ENCODE measurements at regions not wholly inside any gene's neighbourhood (a gene's known extent, or its start where the extent isn't known, plus 50 kb on each side); places are given as distances from the start of the nearest gene placed in this dataset.
"Not testable (repeated sequence)": the region's sequence is repeated elsewhere in the genome, so short reads cannot be mapped to it uniquely, and the experiment has no call there.

DNA sequence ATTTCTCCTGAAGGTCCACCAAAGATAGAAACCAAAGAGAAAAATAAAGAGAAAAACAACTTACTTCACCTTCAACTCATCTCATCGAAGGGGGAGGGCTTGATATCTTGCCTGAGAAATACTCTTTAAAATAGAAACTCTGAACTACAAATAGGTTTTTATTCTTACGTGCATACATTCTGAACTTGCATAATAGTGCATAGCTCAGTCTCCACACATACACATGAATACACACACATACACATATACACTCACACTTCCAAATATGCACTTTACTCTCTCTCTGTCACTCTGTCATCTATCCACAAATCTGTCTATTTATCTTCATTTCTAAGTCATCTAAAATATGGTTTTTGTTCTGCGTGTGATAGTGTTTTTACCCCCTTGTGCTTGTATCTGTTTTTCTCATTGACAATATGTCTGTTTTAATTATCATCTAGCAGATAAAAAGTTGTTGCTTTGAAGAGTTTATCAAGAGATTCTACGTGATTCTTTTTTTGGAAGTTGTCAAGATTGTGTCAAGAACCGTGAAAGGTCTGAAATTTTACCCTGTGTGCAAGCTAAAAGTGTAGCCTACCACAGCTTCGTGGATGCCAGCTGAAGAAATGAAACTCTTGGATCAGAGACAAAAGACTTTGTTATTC is 468.8 kb downstream of the EPM2A start:
- DNase-seq: no peak

DNA sequence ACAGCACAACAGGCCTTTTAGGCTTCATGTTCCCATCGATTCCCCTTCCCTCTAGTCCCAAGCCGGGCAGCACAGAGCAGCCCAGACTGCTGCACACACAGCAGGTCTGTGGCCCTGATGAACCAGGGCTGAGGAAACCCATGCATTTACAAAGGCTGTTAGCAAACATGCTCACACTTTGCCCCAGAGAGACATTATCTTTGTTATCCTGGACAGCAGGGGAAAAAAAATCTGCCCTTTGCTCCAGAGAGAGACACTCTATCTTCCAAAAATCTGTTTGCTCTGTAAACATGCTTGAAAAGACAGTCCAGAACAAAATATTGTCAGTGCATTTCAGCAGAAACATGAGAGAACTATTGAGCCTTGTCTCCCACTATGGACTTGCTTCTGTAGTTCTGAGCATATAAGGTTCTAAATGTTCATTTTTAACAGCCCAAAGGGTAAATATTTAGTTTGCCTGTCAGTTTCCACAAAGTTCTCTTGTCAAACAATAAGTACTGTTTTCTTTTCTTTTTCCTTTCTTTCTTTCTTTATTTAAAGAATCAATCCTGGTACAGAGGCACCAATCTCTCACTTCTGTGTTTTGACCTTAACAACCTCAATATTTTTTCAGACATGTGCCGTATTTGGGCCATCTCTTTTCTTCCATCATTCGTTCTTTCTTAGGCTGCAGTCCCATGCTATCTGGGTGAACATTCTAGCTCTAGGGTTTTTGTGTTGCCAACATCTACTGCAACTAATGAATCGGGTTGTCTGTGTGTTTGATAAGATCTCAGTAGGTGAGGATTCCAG is 468.0 kb downstream of the EPM2A start:
- no peak for DNase-seq

DNA sequence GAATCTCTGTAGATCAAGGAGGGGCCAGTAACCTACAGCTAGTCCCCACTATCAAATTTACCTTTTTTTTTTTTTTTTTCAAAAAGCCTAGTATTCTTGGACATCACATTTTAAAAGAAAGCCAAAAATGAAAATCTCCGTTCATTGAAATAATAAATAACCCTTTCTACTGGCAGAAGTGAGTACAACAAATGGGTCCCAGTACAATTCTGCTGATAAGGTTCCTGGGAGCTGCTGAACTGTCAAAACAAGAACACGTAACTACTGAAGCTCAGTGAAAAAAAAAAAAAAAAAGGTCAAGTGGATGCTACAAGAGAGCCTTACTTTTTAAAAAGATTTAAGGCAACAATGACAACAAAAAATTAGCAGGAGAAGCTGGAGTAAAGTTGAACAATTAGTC is 464.9 kb downstream of the EPM2A start:
- no peak for DNase-seq

DNA sequence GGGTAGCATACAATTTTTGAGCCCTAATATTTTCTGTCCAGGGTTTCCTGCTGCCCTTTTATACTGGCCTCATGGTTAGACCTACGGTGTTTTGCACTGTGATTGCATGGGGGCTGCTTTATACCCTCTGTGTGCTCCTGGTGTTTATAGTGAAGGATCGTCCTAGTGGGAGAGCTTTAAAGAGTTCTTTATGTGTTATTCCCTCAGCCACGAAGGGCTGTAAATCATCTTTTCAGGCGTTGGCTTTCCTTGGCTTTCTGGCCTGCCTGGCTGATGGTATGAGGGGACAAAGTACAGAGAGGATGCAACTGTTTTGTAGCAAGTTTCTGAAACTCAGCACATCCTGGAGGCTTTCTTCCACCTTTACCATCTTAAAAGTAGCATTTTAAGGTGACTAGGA is 464.3 kb downstream of the EPM2A start:
- DNase-seq: no peak

DNA sequence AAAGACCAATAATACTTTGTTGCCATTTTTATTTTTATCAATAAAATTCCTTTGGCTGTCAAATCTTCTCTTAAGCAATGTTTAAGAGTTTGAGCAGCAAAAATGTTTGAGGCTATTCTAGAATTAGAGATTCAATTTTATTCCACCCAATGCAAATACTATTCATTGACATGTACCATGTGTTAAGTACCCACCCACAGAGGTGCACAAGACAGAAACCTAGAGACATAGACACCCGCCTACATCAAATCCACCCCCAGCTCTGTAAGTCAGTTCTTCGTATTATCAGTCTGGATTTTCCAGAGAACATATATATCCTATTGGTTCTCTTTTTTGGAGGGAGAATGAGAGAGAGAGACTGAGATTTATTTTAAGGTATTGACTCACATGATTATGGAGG is 463.7 kb downstream of the EPM2A start:
- DNase-seq: no peak

DNA sequence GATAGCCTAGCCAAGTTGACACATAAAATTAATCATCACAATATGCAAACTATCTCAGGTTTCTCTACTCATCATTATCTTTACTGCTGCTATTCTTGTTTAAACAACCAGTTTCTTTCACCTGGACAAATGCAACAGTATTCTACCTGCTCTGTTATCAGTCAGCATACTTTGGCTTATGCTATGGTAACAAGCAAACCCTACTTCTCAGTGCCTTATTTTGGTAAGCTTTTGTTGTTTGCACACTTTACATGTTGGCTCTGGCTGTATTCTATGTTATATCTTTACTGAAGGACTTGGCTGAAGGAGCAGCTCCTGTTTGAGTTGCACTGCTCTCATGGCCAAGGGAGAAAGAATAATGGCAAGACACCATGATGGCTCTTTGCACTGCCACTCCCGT is 463.1 kb downstream of the EPM2A start:
- DNase-seq: no peak

DNA sequence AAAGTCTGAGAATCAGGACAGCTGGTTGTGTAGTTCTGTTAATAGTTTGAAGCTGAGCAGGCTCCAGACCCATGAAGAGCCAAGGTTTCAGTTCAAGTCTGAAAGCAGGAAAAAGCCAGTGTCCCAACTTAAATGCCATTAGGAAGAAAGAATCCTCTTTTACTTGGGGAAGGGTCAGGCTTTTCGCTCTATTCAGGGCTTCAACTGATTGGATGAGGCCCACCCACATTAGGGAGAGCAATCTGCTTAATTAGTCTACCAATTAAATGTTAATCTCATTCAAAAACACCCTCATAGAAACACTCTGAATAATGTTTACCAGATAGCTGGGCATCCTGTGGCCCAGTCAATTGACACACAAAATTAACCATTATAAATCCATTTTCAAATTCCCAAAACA is 462.2 kb downstream of the EPM2A start:
- no peak for DNase-seq

DNA sequence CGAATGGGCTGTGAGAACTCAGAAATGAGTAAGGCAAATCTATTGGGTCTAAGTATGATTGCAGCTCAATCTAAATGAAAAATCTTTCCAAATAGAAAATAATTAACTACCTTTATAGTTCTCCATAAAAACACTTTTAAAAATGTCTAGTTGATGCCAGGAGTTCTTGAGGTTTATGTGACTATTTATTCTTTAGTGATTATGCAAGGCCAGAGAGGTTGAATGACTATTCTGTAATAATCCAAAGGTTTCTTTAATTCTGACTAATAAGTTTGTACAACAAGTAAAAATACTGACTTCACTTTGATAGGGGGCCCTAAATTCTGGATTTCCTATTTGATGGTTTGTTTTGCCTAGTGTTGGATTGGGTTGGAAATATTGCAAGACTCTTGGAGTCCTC is 461.2 kb downstream of the EPM2A start:
- no peak for DNase-seq

DNA sequence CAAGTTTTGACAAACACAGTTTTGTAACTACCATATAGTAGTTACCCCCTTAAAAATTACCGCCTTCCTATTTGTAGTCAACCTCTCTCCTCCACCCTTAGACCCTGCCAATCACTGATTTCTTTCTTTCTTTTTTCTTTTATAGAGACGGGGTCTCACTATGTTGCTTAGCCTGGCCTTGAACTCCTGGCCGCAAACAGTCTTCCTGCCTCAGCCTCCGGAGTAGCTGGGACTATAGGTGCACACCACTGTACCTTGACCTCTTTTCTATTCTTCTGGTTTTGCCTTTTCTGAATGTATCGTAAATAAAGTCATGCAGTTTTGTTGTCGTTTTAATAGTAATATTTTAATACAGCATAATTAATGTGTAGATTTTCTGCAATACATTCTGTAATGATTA is 460.3 kb downstream of the EPM2A start:
- no peak for DNase-seq

DNA sequence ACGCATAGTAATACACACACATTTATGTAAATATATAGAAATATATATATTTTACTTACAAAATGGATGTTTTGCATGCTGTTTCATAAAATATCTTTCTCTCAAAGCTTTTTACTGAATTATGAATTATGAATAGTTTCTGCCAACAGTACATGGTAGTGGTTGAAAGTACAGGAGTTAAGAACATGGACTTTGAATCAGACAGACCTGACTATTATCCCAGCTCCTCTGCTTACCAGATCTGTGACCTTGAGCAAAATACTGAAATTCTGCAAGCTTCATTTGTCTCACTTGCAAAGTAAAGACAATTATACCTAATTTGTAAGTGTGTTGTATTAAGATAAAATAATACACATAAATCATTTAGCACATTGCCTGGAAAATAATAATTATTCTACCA is 459.5 kb downstream of the EPM2A start:
- DNase-seq: no peak

DNA sequence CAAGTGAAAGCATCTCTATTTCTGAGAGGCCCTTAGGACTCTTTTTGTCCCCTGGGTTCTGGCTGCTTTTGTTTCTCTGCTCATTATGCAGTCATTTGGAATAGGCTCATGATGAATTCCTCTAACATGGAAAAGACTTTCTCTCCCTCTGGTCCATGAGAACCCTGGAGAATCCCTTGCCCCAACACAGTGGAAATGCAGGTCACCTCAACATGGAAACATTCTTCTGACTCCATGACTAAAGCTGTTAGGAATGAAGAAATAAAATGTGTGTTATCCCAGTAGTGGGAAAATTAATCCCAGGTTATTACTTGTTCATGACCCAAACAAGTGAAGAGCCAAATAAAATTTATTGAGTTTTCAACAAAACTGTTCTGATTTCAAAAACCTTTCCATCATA is 458.6 kb downstream of the EPM2A start:
- DNase-seq: no peak

DNA sequence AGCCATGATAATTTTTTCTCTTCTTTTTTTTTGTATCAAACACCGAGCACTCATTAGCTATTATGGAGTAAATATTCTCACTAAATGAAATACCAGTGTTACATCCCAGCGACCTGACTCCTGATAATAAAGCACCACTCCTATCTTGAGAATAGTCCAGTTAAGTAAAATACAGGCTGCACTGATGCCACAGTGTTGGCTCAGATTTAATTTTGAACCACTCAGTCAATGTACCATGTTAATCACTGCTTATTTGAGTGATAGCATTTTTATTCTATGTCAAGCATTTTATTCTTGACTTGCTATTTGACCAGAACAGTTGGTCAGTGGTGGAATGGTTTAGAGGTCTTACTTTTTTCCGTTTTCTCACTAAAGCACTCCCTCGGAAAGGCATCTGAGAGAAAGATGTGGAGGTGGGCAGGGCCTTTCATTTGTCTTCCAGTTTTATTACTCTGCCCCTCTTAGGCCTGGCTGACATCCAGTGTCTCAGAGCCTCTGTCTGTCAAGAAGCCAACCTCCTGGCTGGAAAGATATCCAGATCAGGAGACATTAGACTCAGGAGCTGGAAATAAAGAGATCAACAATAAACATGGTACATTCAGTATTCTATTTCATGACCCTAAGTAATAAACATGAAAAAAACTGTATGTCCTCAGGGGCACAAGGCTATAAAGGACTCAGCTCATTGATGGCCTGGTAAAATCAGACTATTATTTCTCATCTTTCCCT is 457.8 kb downstream of the EPM2A start:
- DNase-seq: no peak

DNA sequence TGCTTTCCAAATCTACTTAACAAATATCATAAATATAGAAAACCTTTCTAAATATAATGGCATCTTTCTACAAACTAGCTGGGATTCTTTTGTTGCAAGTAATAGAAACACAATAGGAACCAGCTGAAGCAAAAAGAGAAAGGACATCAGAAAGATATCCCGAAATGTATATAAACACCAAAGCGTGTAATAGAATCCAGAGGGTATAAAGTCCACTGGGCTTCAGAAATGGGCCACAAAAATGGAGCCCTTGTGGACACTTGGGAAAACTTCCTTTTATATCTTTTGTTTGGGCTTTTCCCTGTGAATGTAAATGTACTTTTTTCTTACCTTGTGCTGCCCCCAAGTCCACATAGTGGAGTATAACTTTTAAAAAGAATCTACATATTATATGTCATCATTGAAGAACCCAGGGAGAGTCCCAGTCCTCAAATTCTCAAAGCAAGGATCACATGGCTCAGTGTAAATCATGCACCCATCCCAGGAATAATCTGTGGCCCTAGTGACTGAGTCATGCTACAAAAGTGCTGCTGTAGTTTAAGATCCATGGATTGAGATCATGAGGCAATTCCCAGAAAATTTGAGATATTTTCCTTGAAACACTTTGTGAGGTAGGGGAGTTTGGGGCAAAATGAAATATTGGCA is 457.0 kb downstream of the EPM2A start:
- no peak for DNase-seq

DNA sequence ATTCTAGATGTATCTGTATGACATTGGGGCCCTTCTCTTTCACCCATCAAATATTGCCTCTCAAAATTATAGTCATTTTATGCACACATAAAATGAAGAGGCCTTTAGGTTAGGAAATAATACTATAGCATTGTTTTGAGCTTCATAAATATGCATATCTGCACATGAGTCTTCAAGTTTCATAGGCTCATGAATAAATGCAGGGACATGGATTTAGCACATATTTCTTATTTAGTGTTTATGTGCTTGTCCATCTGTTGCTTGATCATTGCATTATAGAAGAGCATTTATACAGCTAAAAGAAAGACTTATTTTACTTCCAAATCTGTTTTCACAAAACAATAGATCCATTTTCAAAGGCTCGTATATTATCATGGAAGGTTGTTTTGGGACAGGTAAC is 455.8 kb downstream of the EPM2A start:
- DNase-seq: no peak

DNA sequence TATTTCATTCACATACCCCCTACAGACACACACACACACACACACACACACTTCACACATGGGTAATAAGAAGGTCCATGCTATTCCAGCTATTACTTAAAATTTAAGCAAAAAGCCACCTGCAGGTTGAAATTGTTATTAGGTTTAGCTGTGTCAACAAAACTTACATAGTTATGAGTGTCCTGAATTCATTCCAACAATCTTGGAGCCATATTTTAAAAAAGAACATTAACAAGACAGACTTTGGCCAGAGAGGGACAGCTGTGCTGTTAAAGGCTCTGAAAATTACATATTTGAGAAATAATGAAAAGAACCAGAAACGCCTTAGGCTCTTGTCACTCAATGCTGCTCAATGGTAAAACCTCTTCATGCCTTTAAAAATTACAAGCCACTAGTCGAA is 455.3 kb downstream of the EPM2A start:
- DNase-seq: no peak

DNA sequence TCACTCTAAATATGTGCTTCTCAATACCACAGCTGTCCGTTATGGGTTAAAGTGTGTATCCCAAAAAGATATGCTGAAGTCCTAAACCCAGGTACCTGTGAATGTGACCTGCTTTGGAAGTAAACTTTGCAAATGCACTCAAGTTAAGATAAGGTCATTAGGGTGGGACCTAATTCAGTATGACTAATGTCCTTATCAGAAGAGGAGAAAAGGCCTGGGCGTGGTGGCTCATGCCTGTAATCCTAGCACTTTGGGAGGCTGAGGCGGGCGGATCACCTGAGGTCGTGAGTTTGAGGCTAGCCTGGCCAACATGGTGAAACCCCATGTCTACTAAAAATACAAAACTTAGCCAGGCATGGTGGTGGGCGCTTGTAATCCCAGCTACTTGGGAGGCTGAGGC is 452.1 kb downstream of the EPM2A start:
- not testable (repeated sequence) for DNase-seq

DNA sequence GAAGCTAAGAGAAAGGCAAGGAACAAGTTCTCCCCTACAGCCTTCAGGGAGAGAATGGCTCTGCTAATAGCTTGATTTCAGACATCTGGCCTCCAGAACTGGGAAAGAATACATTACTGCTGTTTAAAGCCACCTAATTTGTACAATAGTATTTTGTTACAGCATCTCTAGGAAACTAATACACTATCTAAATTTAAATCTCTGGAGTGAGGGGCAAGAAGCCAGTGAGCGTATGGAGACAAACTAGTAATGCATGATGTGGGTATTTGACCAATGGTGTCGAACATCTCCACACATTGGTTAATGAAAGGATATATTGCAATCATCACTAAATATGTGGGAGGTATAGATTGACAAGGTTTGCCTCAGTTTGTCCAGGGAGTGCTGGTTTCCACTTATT is 451.5 kb downstream of the EPM2A start:
- DNase-seq: no peak

DNA sequence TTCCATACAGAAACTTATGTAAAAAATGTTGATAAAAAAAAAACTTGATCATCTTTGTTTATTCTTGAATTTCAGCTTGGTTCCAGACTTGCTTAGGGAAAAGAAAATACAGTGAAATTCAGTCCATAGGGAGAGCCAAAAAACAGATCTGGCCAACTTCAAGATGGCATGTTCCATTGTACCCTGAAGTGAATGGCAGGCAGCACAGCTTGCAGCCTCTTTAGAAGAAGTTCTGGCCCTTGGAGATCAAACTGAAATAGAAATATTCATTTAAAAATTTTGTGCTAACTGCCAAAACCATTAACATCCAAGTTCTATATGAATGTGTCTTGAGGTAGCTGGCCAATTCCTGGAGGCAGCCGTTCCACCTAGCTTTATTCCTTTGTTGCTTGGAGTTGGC is 448.4 kb downstream of the EPM2A start:
- no peak for DNase-seq

DNA sequence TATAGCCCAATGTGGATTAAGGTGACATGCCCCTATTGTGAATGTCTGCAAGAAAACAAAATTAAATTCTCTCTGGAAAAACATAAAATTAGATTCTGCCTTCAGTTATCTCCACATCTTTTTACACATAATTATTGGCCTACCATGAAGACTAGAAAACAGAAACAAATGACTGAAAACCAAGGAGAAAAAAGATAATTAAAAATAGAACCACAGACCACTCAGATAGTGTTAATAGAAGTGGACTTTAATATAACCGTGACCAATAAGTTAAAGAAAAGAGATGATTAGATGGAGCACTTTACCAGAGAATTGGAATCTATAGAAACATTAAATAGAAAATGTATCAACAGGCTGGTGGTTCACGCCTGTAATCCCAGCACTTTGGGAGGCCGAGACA is 445.7 kb downstream of the EPM2A start:
- no peak for DNase-seq

DNA sequence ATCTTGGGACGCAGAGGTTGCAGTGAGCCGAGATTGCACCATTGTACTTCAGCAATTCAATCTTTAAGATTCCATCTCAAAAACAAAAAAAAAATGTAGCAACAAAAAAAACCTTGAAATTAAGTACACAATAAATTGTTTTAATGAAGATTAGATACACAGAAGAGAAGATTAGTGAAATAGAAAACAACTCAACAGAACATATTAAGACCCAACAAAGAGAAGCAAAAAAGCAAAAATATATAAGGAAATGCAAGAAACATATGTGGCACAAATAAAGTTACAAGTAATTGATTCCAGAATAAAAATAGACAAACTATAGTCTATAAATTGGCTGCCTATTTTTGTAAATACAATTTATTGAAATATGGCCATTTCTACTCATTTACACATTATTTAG is 445.2 kb downstream of the EPM2A start:
- no peak for DNase-seq

DNA sequence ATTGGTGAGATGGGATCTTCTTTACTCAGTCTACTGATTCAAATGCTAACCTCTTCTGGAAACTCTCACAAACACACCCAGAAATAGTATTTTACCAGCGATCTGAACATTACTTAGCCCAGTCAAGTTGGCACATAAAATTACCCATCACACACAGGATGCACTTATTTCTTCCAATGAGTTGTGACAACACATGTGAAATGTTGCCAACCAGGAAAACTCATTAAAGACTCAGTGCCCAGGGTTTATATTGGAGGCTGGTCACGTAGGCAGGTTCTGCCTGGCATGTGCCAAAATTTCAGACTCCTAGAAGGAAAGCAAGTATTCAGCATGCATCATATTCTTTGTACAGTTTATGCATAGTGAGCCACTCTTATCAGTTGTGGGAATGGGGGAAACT is 443.3 kb downstream of the EPM2A start:
- no peak for DNase-seq

DNA sequence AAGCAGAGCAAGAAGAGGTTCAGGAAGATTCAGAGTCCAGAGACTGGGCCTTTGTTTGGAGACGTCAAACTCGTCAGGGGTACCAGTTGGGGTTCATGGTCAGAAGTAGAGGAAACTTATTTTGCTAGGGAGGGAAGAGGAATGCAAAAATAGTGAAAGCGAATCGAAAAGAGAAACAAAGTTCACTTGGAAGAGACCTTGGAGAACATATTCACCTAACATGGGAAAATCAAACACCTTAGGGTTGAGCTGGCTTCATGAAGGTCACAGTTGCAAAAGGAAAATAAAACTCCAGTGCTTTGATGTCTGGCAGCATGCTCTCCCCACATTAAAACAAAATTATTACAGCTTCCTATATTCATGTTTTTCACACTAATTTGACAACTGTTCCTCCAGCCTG is 440.4 kb downstream of the EPM2A start:
- no peak for DNase-seq

DNA sequence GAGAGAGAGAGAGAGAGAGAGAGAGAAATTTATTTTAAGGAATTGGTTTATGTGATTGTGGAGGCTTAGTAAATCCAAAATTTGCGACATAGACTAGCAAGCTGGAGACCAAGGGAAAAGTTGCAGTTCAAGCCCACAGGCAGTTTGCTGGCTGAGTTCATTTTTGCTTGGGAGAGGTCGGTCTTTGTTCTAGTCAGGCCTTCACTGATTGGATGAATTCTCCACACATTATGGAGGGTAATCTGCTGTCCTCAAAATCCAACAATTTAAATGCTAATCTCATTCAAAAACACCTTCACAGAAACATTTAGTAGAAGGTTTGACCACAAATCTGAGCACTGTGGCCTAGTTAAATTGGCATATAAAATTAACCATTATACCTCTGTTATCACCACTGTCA is 439.6 kb downstream of the EPM2A start:
- no peak for DNase-seq

DNA sequence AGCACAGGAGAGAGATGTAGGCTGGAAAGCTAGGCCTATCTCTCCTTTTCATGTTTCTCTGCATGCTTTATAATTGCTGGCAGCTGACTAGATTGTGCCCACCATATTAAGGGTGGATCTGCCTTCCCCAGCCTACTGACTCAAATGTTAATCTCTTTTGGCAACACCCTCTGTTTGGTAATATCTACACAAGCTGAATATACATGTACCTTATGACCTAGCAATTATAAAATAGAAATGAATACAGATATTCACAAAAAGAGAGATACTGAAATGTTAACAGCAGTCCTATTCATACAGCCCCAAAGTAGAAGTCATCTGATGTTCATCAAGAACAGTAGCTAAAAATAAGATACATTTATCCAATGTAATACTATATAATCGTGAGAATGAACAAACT is 429.6 kb downstream of the EPM2A start:
- DNase-seq: no peak
